HUES64 (cell line): ENCODE measurements at regions not wholly inside any gene's neighbourhood (a gene's known extent, or its start where the extent isn't known, plus 50 kb on each side); places are given as distances from the start of the nearest gene placed in this dataset.

Experiments
- H3K27ac ChIP-seq: 2 replicates; pipeline ENCODE4 v1.7.0; 2013; ENCODE audit warnings: low read depth, low read length, inconsistent platforms
- H3K27me3 ChIP-seq: 2 replicates; pipeline ENCODE4 v1.6.1; 2013; ENCODE audit warnings: mild to moderate bottlenecking, low read length; ENCODE audit not compliant: insufficient read depth
- H3K36me3 ChIP-seq: 2 replicates; pipeline ENCODE4 v1.6.1; 2013; ENCODE audit warnings: mild to moderate bottlenecking, low read length; ENCODE audit not compliant: insufficient read depth
- H3K4me1 ChIP-seq: 2 replicates; pipeline ENCODE4 v1.6.1; 2013; ENCODE audit warnings: mild to moderate bottlenecking, low read length, moderate library complexity; ENCODE audit not compliant: insufficient read depth
- H3K4me3 ChIP-seq: 2 replicates; pipeline ENCODE4 v1.5.1; 2013; ENCODE audit warnings: mild to moderate bottlenecking, low read length, moderate library complexity
- H3K9ac ChIP-seq: 2 replicates; pipeline ENCODE4 v1.6.1; 2013; ENCODE audit warnings: mild to moderate bottlenecking, low read depth, low read length
- H3K9me3 ChIP-seq: 2 replicates; pipeline ENCODE4 v1.6.1; 2013; ENCODE audit warnings: low read depth, low read length; ENCODE audit not compliant: insufficient read depth
- WGBS: fragments of 150-250, 120-280 bp; methylation state at CpG from one replicate; pipeline ENCODE4 v1.1.7; 2013; ENCODE audit warnings: missing lambda C conversion rate; 5-methylcytosine and 5-hydroxymethylcytosine counted together

DNA sequence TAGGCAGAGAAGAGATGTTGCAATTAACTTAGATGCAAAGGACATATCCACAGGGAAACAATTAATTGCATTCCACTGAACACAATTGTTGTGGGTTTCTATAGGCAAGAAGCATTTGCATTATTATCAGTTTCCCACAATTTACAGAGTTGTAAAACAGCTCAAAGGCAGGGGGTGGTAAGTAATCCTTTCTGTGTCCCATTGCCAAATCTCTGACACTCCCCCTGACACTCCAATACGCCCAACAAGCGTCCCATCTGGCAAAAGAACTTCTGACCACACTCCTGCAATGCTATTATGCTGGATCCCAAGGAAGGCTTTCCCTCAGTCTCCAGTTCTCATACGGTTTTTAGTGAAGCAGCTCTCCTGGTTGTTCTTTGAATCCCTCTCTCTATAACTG is 179.8 kb downstream of the CXCL12 start:
- Histone ChIP-seq H3K27me3 (no peaks in the 10 kb centered on the region), H3K36me3 (no peaks in the 10 kb centered on the region), H3K27ac (no peak overlapping the region), H3K9me3 (no peaks in the 10 kb centered on the region), H3K4me3 (no peak overlapping the region), H3K4me1 (peaks cover 15% of the 10 kb centered on the region; the same call in 1 of the 2 replicates), H3K9ac (no peak overlapping the region)
- 34% methylated on average over 3 of the region's 3 CpGs for WGBS

DNA sequence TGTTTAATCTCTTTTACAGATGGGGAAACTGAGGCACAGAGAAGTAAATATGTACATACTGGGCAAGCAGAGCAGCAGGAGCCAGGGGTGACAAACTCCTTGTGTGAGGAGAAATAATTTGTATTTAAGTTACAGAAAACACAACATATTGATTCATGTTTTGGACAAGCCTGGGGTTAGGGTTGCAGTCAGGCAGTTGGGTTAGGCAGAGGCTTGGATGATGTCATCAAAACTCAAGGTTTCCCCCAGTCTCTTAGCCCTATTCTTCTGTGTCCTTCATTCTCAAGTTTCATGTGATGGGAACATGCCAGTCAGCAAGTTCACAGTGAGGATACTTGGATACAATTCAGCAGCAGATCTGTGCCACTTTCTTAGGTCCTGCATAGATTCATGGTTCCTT is 181.4 kb downstream of the CXCL12 start:
- Histone ChIP-seq H3K9ac (no peak overlapping the region), H3K4me1 (peaks cover 13% of the 10 kb centered on the region; the same call in 1 of the 2 replicates), H3K36me3 (no peaks in the 10 kb centered on the region), H3K27ac (no peak overlapping the region), H3K4me3 (no peak overlapping the region), H3K9me3 (no peaks in the 10 kb centered on the region), H3K27me3 (no peaks in the 10 kb centered on the region)

DNA sequence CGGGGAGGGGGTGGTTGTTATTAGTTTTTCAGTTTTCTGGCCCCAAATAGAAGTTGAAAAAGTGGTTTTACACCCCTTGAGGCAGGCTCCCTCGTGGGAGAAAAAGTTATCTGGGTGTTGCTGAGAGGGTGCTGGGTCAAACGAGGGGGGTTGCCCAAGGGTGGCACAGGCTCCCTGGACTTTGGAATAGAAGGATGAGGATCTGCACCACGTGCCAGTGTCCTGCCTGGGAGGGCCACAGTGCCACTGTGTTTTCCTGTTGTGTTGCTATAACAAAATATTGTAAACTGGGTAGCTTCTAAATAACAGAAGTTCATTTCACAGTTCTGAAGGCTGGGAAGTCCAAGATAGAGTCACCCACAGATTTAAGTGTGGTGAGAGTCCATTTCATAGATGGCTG is 181.9 kb downstream of the CXCL12 start:
- Histone ChIP-seq H3K27ac (no peak overlapping the region), H3K36me3 (no peaks in the 10 kb centered on the region), H3K4me1 (peaks cover 13% of the 10 kb centered on the region; the same call in 1 of the 2 replicates), H3K4me3 (no peak overlapping the region), H3K9ac (no peak overlapping the region), H3K27me3 (no peaks in the 10 kb centered on the region), H3K9me3 (no peaks in the 10 kb centered on the region)
- WGBS: 87% methylated on average over 4 of the region's 4 CpGs

DNA sequence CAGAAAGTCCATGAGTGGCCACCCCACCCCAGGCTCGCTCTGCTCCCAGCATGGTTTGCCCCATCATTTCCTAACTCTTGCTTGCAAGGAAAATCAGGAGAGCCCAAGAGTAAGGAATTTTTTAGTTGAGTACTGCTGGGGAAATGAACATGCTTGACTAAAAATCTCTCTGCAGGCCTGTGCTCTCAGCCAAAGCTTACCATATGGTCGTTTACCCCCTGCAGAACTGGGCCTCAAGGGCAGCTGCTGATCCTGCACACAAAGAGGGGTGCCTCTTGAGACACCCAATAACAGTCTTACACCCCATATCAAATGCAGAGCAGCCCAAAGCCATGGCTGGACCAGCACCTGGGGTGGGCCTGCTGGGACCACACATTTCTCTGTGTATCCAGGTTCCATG is 183.2 kb downstream of the CXCL12 start:
- H3K9me3 ChIP-seq: no peaks in the 10 kb centered on the region
- no peaks in the 10 kb centered on the region for H3K27me3 ChIP-seq
- 94% methylated on average over 2 of the region's 2 CpGs for WGBS
- H3K4me3 ChIP-seq: no peak overlapping the region
- no peak overlapping the region for H3K9ac ChIP-seq
- H3K4me1 ChIP-seq: peaks cover 13% of the 10 kb centered on the region; the same call in 1 of the 2 replicates
- no peaks in the 10 kb centered on the region for H3K36me3 ChIP-seq
- no peak overlapping the region for H3K27ac ChIP-seq

DNA sequence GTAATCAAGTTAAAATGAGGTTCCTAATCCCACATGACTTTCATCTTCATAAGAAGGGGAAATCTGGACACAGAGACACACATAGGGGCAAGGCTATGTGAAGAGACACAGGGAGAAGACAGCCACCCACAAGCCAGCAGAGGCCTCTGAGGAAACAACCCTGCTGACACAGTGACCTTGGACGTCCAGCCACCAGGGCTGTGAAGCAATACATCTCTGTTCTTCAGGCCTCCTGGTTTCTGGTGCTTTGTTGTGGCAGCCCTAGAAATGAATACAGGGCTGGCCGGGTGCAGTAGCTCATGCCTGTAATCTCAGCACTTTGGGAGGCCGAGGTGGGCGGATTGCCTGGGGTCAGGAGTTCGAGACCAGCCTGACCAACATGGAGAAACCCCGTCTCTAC is 183.9 kb downstream of the CXCL12 start:
- no peak overlapping the region for H3K9ac ChIP-seq
- H3K4me1 ChIP-seq: peaks cover 13% of the 10 kb centered on the region; the same call in 1 of the 2 replicates
- over 99% methylated on average over 6 of the region's 6 CpGs for WGBS
- H3K36me3 ChIP-seq: no peaks in the 10 kb centered on the region
- no peak overlapping the region for H3K4me3 ChIP-seq
- H3K9me3 ChIP-seq: no peaks in the 10 kb centered on the region
- no peaks in the 10 kb centered on the region for H3K27me3 ChIP-seq
- H3K27ac ChIP-seq: no peak overlapping the region

DNA sequence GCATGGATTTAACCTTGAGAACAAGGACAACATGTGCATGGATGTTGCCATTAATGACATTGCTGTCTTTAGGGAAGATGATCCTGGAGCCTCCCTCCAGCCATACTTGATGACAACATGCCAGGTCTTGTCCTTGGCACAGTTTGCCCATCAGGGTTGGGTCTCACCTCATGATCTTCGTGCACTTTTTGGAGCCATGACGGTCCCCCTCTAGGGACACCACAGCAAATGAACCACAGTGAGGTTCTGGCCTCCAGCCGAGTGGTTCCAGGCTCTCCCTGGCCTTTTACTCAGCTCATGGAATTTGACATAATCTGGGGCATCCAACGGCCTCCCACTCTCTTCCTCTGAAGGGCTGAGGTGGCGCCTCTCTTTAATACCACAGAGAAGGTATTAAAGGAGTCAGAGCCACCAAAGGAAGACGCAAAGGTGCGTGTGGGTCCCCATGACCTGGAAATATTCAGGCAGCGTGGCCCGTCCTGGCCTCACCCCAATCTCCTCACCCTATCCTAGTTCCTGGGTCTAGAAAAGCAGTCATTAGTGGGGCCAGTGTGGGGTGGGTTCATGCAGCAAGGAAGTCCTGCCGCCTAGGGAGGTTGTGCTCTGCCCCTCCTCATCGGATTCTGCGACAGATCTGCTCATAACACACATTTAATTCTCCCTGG is 184.8 kb downstream of the CXCL12 start:
- H3K36me3 ChIP-seq: no peaks in the 10 kb centered on the region
- H3K27me3 ChIP-seq: no peaks in the 10 kb centered on the region
- H3K4me3 ChIP-seq: no peak overlapping the region
- peaks cover 7% of the 10 kb centered on the region; the same call in 1 of the 2 replicates for H3K4me1 ChIP-seq
- H3K9me3 ChIP-seq: no peaks in the 10 kb centered on the region
- H3K27ac ChIP-seq: no peak overlapping the region
- no peak overlapping the region for H3K9ac ChIP-seq
- WGBS: 97% methylated on average over 12 of the region's 12 CpGs

DNA sequence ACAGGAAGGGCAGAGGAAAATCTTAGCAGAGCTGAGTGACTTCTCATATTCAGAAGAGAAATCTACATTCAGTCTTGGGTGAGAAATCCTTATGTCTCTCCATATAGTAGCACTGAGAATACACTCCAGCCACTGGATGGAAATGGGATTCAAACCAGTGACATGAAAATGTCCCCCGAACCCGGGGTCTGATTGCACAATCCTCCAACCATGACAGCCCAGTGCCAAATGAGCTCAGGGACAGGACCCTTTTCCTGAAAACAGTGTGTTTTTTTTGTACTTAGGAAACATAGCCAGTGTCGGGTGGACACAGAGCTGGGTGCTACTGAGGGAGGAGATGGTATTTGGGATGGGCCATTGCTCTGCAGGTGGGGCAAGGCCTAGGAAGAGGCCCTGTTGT is 185.6 kb downstream of the CXCL12 start:
- H3K4me1 ChIP-seq: no peaks in the 10 kb centered on the region
- H3K27me3 ChIP-seq: no peaks in the 10 kb centered on the region
- no peak overlapping the region for H3K27ac ChIP-seq
- WGBS: 94% methylated on average over 3 of the region's 3 CpGs
- no peak overlapping the region for H3K9ac ChIP-seq
- no peaks in the 10 kb centered on the region for H3K9me3 ChIP-seq
- no peak overlapping the region for H3K4me3 ChIP-seq
- H3K36me3 ChIP-seq: no peaks in the 10 kb centered on the region

DNA sequence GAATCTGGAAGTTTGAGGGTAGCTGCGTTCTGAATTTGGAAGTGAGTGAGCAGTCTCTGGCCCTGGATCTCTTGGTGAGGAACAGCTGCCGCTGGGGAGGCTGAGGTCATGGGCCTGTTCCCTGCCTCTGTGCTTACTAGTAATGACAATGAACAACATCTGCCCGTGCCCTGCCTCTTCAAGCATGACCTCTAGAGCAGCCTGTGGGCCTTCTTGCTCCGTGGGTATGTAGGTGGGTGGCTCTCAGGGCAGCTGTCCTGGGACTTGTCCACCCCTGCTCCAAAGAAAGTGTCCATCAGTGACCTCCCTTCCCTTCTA is 186.2 kb downstream of the CXCL12 start:
- Histone ChIP-seq H3K27ac (no peak overlapping the region), H3K9me3 (no peaks in the 10 kb centered on the region), H3K36me3 (no peaks in the 10 kb centered on the region), H3K4me1 (no peaks in the 10 kb centered on the region), H3K9ac (no peak overlapping the region), H3K4me3 (no peak overlapping the region), H3K27me3 (no peaks in the 10 kb centered on the region)
- 91% methylated on average over 4 of the region's 4 CpGs for WGBS

DNA sequence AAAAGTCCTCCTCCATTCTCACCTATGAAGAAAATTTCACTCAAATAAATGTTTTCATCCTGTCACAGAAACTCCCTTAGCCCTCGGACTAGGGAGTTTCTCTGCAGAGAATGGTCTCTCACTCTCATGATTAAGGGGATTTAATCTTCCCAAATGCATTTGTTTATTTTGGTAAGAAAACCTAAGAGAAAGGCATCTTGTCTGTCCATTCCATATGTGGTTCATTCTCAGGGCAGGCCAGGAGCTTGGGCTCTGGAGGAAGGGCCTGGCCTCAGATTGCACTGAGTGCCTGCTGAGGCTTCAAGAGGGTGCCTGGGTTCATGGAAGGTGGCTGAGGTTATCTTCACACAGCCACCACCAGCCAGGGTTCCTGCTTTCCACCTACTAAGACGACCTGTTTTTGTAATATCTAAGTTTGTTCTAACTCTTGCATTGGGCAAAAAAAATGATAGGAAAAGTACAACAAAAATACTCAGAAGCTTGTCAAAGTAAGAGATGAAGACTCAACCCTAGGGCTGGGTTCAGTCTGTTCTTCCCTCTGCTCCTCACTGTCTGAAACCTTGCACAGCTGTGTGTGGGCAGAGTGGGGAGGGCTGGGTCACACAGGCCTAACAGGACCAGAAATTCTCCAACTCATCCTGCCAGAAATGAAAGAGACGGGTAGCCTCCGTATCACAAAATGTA is 186.7 kb downstream of the CXCL12 start:
- no peaks in the 10 kb centered on the region for H3K36me3 ChIP-seq
- H3K27ac ChIP-seq: no peak overlapping the region
- no peak overlapping the region for H3K9ac ChIP-seq
- no peak overlapping the region for H3K4me3 ChIP-seq
- no peaks in the 10 kb centered on the region for H3K4me1 ChIP-seq
- no peaks in the 10 kb centered on the region for H3K9me3 ChIP-seq
- no peaks in the 10 kb centered on the region for H3K27me3 ChIP-seq
- WGBS: 86% methylated on average over 4 of the region's 4 CpGs

DNA sequence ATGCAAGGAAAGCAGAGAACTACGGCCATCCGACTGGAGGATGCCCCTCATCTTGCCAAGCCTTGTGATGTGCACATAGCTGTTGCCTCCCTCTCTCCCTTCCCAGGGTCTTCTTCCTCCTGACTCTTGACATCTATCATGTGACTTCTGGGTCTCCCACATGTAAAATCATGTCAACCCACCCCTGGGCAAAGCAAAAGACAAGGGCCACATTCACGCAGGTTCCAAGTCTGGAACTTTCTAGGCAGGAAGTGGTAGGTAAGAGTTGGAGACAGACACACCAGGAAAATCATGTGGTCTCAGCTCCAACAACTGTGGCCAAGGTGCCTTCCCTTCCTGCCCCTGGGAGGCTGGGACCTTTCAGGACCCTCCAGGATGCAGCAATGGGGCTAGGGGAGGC is 187.3 kb downstream of the CXCL12 start:
- H3K27me3 ChIP-seq: no peaks in the 10 kb centered on the region
- WGBS: 95% methylated on average over 3 of the region's 3 CpGs
- no peak overlapping the region for H3K9ac ChIP-seq
- H3K4me3 ChIP-seq: no peak overlapping the region
- H3K4me1 ChIP-seq: no peaks in the 10 kb centered on the region
- H3K27ac ChIP-seq: no peak overlapping the region
- no peaks in the 10 kb centered on the region for H3K9me3 ChIP-seq
- H3K36me3 ChIP-seq: no peaks in the 10 kb centered on the region

DNA sequence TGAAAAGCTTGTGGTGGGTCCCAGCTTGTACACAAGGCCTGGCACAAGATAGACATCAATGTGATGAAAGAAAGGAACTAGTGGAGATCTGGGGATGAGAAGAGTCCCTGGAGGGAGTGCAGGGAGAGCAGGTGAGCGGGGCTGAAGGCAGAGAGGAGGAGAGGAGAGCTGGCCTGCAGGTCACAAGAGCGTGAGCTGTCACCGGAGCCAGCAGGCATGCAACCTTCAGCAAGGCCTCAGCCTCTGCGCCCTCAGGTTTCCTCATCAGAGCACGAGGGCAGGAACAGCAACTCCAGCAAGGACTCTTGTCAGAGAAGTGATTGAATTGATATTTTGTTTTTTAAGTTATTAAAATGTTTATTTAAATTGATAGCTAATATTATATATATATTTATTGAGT is 188.6 kb downstream of the CXCL12 start:
- H3K4me3 ChIP-seq: no peak overlapping the region
- no peaks in the 10 kb centered on the region for H3K36me3 ChIP-seq
- H3K27ac ChIP-seq: no peak overlapping the region
- H3K27me3 ChIP-seq: no peaks in the 10 kb centered on the region
- H3K9ac ChIP-seq: no peak overlapping the region
- no peaks in the 10 kb centered on the region for H3K4me1 ChIP-seq
- no peaks in the 10 kb centered on the region for H3K9me3 ChIP-seq
- WGBS: 89% methylated on average over 5 of the region's 5 CpGs

DNA sequence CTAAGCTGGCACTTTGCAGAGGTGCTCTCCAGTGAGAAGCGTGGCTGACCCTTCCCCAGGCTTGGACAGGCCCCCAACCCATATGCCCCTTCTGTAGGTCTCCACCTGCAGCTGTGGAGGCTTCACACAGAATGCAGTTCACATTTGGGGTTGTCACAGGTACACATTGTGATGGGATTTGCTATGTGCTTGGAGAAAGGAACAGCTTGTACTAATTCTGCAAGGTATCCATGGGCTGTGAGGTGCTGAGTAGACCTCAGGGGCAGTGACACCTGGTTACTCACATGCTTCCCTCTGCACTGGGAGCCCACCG is 188.9 kb downstream of the CXCL12 start:
- no peaks in the 10 kb centered on the region for H3K27me3 ChIP-seq
- no peaks in the 10 kb centered on the region for H3K36me3 ChIP-seq
- H3K4me1 ChIP-seq: no peaks in the 10 kb centered on the region
- H3K27ac ChIP-seq: no peak overlapping the region
- 82% methylated on average over 2 of the region's 2 CpGs for WGBS
- H3K9me3 ChIP-seq: no peaks in the 10 kb centered on the region
- no peak overlapping the region for H3K4me3 ChIP-seq
- H3K9ac ChIP-seq: no peak overlapping the region
